Neural cell (in vitro differentiated cells): ENCODE measurements at regions not wholly inside any gene's neighbourhood (a gene's known extent, or its start where the extent isn't known, plus 50 kb on each side); places are given as distances from the start of the nearest gene placed in this dataset.

ENCODE experiments used
- CTCF ChIP-seq: fragments of 450-650 bp; IDR thresholded peaks from 2 replicates; pipeline ENCODE4 v1.5.1; 2014; ENCODE audit warnings: antibody characterized with exemption, mild to moderate bottlenecking, moderate library complexity; ENCODE audit not compliant: poor library complexity, severe bottlenecking
- EP300 ChIP-seq: fragments of 450-650 bp; conservative IDR thresholded peaks from 2 replicates; pipeline ENCODE4 v1.6.1; 2014; ENCODE audit warnings: antibody characterized with exemption, mild to moderate bottlenecking, moderate library complexity; ENCODE audit not compliant: poor library complexity, severe bottlenecking
- EZH2 ChIP-seq: fragments of 200-600, 300-800 bp; shearing (Covaris generic), sonication (generic); IDR thresholded peaks from 2 replicates; pipeline ENCODE4 v1.6.1; 2014; ENCODE audit warnings: antibody characterized with exemption, low read length, borderline replicate concordance, mild to moderate bottlenecking; ENCODE audit not compliant: insufficient read depth, poor library complexity, severe bottlenecking
- MXI1 ChIP-seq: fragments of 450-650 bp; conservative IDR thresholded peaks from 2 replicates; pipeline ENCODE4 v1.6.1; 2014; ENCODE audit warnings: antibody characterized with exemption, mild to moderate bottlenecking; ENCODE audit not compliant: poor library complexity, severe bottlenecking
- POLR2AphosphoS5 ChIP-seq: IDR thresholded peaks from 2 replicates; pipeline ENCODE4 v1.6.1; 2012
- RAD21 ChIP-seq: fragments of 450-650 bp; conservative IDR thresholded peaks from 2 replicates; pipeline ENCODE4 v1.6.1; 2014; ENCODE audit warnings: antibody characterized with exemption, mild to moderate bottlenecking, moderate library complexity
- REST ChIP-seq: IDR thresholded peaks from 2 replicates; pipeline ENCODE4 v1.6.1; 2012; ENCODE audit warnings: borderline replicate concordance
- SMC3 ChIP-seq: fragments of 450-650 bp; conservative IDR thresholded peaks from 2 replicates; pipeline ENCODE4 v1.6.1; 2014; ENCODE audit warnings: antibody characterized with exemption, mild to moderate bottlenecking, moderate library complexity; ENCODE audit not compliant: poor library complexity
- TAF1 ChIP-seq: IDR thresholded peaks from 2 replicates; pipeline ENCODE4 v1.6.1; 2012; ENCODE audit warnings: low read depth

- TF ChIP-seq MXI1 (no peak), EZH2 (no peak), CTCF (no peak), POLR2AphosphoS5 (no peak), TAF1 (no peak), RAD21 (no peak), SMC3 (no peak), EP300 (no peak), REST (no peak)
These were observed 72.3 kb upstream of the CAPZB start for GRCh38 chr1:19557609-19558051.
